ENCODE measurements at regions not wholly inside any gene's neighbourhood (a gene's known extent, or its start where the extent isn't known, plus 50 kb on each side); places are given as distances from the start of the nearest gene placed in this dataset.

GRCh38 chr2:180656455-180656847 lies 324.0 kb upstream of the UBE2E3 start:
- TF ChIP-seq TAF1 (IDR thresholded peaks at IDR 0.05; ENCODE audit: low read depth) (no peak), CTCF (IDR thresholded peaks at IDR 0.05; ENCODE audit: poor library complexity, severe bottlenecking) (no peak), EZH2 (IDR thresholded peaks at IDR 0.05; ENCODE audit: borderline replicate concordance, insufficient read depth, low read length, poor library complexity, severe bottlenecking) (no peak), REST (IDR thresholded peaks at IDR 0.05; ENCODE audit: borderline replicate concordance) (no peak), SMC3 (conservative IDR thresholded peaks at IDR 0.05; ENCODE audit: poor library complexity) (no peak), RAD21 (conservative IDR thresholded peaks at IDR 0.05) (no peak), POLR2AphosphoS5 (IDR thresholded peaks at IDR 0.05) (no peak)

Measured in neural cell (in vitro differentiated cells).